A549 (cell line): ENCODE measurements at regions not wholly inside any gene's neighbourhood (a gene's known extent, or its start where the extent isn't known, plus 50 kb on each side); places are given as distances from the start of the nearest gene placed in this dataset.
A peak's percentile ranks its signal among the peaks of the same experiment; 100 is the strongest.

Experiments
- ATAC-seq, 2 experiments: fragments of 200-7000 bp in 1 of 2; fragments of >200 bp in 1 of 2; cut with Nextera tagmentation in 1 of 2; cut with Tn5 transposase in 1 of 2; 3 replicates each; pipeline versions ENCODE4 v1.8.0 to v1.9.1; 2018 to 2020; ENCODE audit warnings: mild to moderate bottlenecking in 1 of 2, moderate library complexity in 1 of 2
- CTCF ChIA-PET: fragments of 300-600 bp; sonication (Branson Sonifier 250); formaldehyde crosslinking; extraction: SDS; loops from one replicate; lab custom pipeline; 2021; ENCODE audit warnings: antibody characterized with exemption, inconsistent platforms; lab: Yijun Ruan, JAX
- POLR2A ChIA-PET: fragments of 350-600 bp; formaldehyde crosslinking; extraction: SDS; loops from one replicate; lab custom pipeline; 2021; ENCODE audit warnings: antibody characterized with exemption, inconsistent platforms; lab: Yijun Ruan, JAX
- DNase-seq, 2 experiments: peaks; one replicate each; pipeline versions ENCODE4 v3.0.0 to v3.0.0-alpha.2; 2011 to 2016; ENCODE audit warnings: low read depth in 1 of 2, low spot score in 1 of 2
- FAIRE-seq: peaks from 2 replicates; lab custom pipeline; 2011; peaks lifted over from hg19 to GRCh38; lab: Jason Lieb, UNC
- H3K27ac ChIP-seq, 2 experiments: fragments of >200 bp; sonication (Bioruptor Twin); formaldehyde crosslinking; 3 replicates each; pipeline ENCODE4 v1.5.1; 2016 to 2017
- H3K4me1 ChIP-seq: fragments of >200 bp; sonication (Bioruptor Twin); formaldehyde crosslinking; 3 replicates; pipeline ENCODE4 v1.6.1; 2016
- H3K4me2 ChIP-seq: fragments of >200 bp; sonication (Bioruptor Twin); formaldehyde crosslinking; 3 replicates; pipeline ENCODE4 v1.6.1; 2016
- H3K4me3 ChIP-seq: fragments of >200 bp; sonication (Bioruptor Twin); formaldehyde crosslinking; 3 replicates; pipeline ENCODE4 v1.5.1; 2016
- H3K9me3 ChIP-seq: fragments of >200 bp; sonication (Bioruptor Twin); formaldehyde crosslinking; 3 replicates; pipeline ENCODE4 v1.6.1; 2016
- ATOH8 ChIP-seq: fragments of 250-450 bp; sonication (Bioruptor Pico); IDR thresholded peaks from 2 replicates; pipeline ENCODE4 v1.5.0; 2020; ENCODE audit warnings: low read depth, mild to moderate bottlenecking, moderate library complexity
- CBX2 ChIP-seq: fragments of 200-600 bp; sonication (generic); IDR thresholded peaks from 2 replicates; pipeline ENCODE4 v1.6.1; 2016; ENCODE audit warnings: low read depth, mild to moderate bottlenecking, borderline replicate concordance
- CBX8 ChIP-seq: fragments of 200-600 bp; sonication (generic); IDR thresholded peaks from 2 replicates; pipeline ENCODE4 v1.6.1; 2016
- CHD2 ChIP-seq: fragments of 150-350 bp; IDR thresholded peaks from 2 replicates; pipeline ENCODE4 v1.6.1; 2014; ENCODE audit warnings: low read length; ENCODE audit not compliant: partially characterized antibody
- CHD4 ChIP-seq: fragments of 200-600 bp; sonication (generic); IDR thresholded peaks from 2 replicates; pipeline ENCODE4 v1.6.1; 2016; ENCODE audit warnings: antibody characterized with exemption, mild to moderate bottlenecking, borderline replicate concordance
- EHMT2 ChIP-seq: fragments of 200-600 bp; sonication (generic); IDR thresholded peaks from 2 replicates; pipeline ENCODE4 v1.6.1; 2016; ENCODE audit warnings: antibody characterized with exemption, low read depth, mild to moderate bottlenecking, moderate library complexity
- ESRRA ChIP-seq: fragments of 150-350 bp; IDR thresholded peaks from 2 replicates; pipeline ENCODE4 v1.6.1; 2014; ENCODE audit warnings: mild to moderate bottlenecking, low read length, borderline replicate concordance
- FOSL2 ChIP-seq, 2 experiments: fragments of 450-650 bp in 1 of 2; fragments of >200 bp in 1 of 2; sonication (Bioruptor Twin) in 1 of 2; formaldehyde crosslinking; IDR thresholded peaks; 2 replicates each; pipeline versions ENCODE4 v1.5.0 to v1.6.1; 2016 to 2020; ENCODE audit warnings: mild to moderate bottlenecking in 1 of 2, moderate library complexity in 1 of 2
- FOXS1 ChIP-seq: fragments of 250-450 bp; sonication (Bioruptor Pico); IDR thresholded peaks from 2 replicates; pipeline ENCODE4 v1.5.0; 2020; ENCODE audit warnings: mild to moderate bottlenecking, moderate library complexity
- HDAC2 ChIP-seq: fragments of 200-600 bp; sonication (generic); IDR thresholded peaks from 2 replicates; pipeline ENCODE4 v1.6.1; 2016
- JUN ChIP-seq, 2 experiments: fragments of >200 bp; sonication (Bioruptor Twin); formaldehyde crosslinking; IDR thresholded peaks; 2 replicates in 1 of 2; 3 replicates in 1 of 2; pipeline ENCODE4 v1.6.1; 2016 to 2017
- JUNB ChIP-seq: fragments of >200 bp; sonication (Bioruptor Twin); formaldehyde crosslinking; IDR thresholded peaks from 2 replicates; pipeline ENCODE4 v1.6.1; 2016
- MAFK ChIP-seq: fragments of 450-650 bp; IDR thresholded peaks from 2 replicates; pipeline ENCODE4 v1.6.1; 2014; ENCODE audit not compliant: partially characterized antibody
- NPAS2 ChIP-seq: fragments of 250-450 bp; sonication (Bioruptor Pico); IDR thresholded peaks from 2 replicates; pipeline ENCODE4 v1.8.0; 2022; ENCODE audit warnings: mild to moderate bottlenecking, moderate library complexity, borderline replicate concordance
- PHF8 ChIP-seq: fragments of 200-600 bp; sonication (generic); IDR thresholded peaks from 2 replicates; pipeline ENCODE4 v1.6.1; 2016; ENCODE audit warnings: low read depth, mild to moderate bottlenecking, antibody characterized with exemption, moderate library complexity, borderline replicate concordance
- POLR2A ChIP-seq: IDR thresholded peaks from 2 replicates; pipeline ENCODE4 v1.6.1; 2012; ENCODE audit warnings: mild to moderate bottlenecking, low read length
- RAD21 ChIP-seq, 2 experiments: fragments of >200 bp in 1 of 2; sonication (Bioruptor Twin) in 1 of 2; formaldehyde crosslinking in 1 of 2; IDR thresholded peaks in 1 of 2; conservative IDR thresholded peaks in 1 of 2; 2 replicates in 1 of 2; 3 replicates in 1 of 2; pipeline ENCODE4 v1.6.1; 2012 to 2018; ENCODE audit warnings: inconsistent platforms in 1 of 2
- RCOR1 ChIP-seq: fragments of 150-350 bp; IDR thresholded peaks from 2 replicates; pipeline ENCODE4 v1.6.1; 2014; ENCODE audit warnings: antibody characterized with exemption, low read length, low read depth
- REST ChIP-seq: fragments of 200-600 bp; sonication (generic); IDR thresholded peaks from 2 replicates; pipeline ENCODE4 v1.6.1; 2016; ENCODE audit warnings: antibody characterized with exemption, mild to moderate bottlenecking, moderate library complexity
- RFX5 ChIP-seq: fragments of 450-650 bp; IDR thresholded peaks from 2 replicates; pipeline ENCODE4 v1.7.1; 2014; ENCODE audit warnings: antibody characterized with exemption, mild to moderate bottlenecking, moderate library complexity
- RNF2 ChIP-seq: fragments of 200-600 bp; sonication (generic); IDR thresholded peaks from 2 replicates; pipeline ENCODE4 v1.6.1; 2016; ENCODE audit warnings: low read depth, mild to moderate bottlenecking, antibody characterized with exemption, moderate library complexity, borderline replicate concordance
- TFCP2L1 ChIP-seq: fragments of 250-450 bp; sonication (Bioruptor Pico); IDR thresholded peaks from 2 replicates; pipeline ENCODE4 v1.5.0; 2021; ENCODE audit warnings: mild to moderate bottlenecking
- TP53 ChIP-seq: fragments of 250-450 bp; sonication (Bioruptor Pico); IDR thresholded peaks from 2 replicates; pipeline ENCODE4 v1.5.0; 2021; ENCODE audit warnings: mild to moderate bottlenecking, moderate library complexity
- ZC3H11A ChIP-seq: fragments of 450-650 bp; IDR thresholded peaks from 2 replicates; pipeline ENCODE4 v1.6.1; 2014; ENCODE audit warnings: antibody characterized with exemption, mild to moderate bottlenecking
- ZNF302 ChIP-seq: fragments of 250-450 bp; sonication (Bioruptor Pico); IDR thresholded peaks from 2 replicates; pipeline ENCODE4 v1.9.0; 2021; ENCODE audit warnings: inconsistent platforms, mild to moderate bottlenecking, moderate library complexity
- ZSCAN20 ChIP-seq: fragments of 250-450 bp; sonication (Bioruptor Pico); IDR thresholded peaks from 2 replicates; pipeline ENCODE4 v1.8.0; 2022; ENCODE audit warnings: mild to moderate bottlenecking, moderate library complexity
- WGBS: methylation state at CpG from one replicate; pipeline ENCODE4 v1.1.6; 2017; ENCODE audit errors: missing lambda C conversion rate; 5-methylcytosine and 5-hydroxymethylcytosine counted together
- TF ChIP-seq, protein P1 (sequence below): fragments of 450-650 bp; IDR thresholded peaks from 2 replicates; pipeline ENCODE4 v1.6.1; 2014; ENCODE audit warnings: antibody characterized with exemption
- TF ChIP-seq, protein P2 (sequence below): fragments of >200 bp; sonication (Bioruptor Twin); formaldehyde crosslinking; IDR thresholded peaks from 3 replicates; pipeline ENCODE4 v1.6.1; 2016

DNA sequence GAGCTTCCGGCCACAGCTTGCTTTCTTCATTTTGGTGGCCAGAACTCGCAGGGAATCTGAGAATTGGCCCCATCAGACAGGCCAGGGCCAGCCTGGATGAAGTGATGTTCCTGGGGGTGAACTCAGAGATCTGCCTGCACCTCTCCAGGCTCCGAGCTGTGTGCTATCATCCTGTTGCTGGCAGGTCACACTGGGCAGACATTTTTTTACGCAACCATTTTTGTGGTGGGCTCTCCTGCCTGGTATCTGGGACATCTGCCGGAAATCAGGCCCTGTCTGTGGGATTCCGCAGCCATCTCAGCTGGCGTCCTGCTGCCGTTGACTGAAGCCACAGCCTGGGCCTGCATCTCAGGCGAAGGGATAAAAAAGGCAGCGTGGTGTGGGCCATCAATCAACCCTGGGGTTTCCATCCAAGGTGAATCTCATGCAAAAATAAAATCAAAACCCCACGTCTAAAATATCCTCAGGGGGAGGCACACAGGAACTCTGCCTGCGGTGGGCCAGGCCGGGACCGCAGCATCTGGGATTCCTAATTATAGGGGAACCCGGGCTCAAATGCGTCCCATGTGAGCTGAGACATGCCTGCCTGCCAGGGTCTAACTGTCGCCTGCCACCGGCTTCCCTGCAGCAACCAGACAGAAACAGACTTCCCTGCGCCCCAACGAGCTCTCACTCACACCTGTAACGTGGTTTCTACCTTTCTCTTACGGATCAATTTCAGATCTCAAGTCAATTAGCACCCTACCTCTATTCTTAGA lies 174.3 kb downstream of the SYK start:
- FAIRE-seq, result no peak
- no peak overlapping the region for H3K27ac ChIP-seq
- no peak for DNase-seq
- no peak for TF ChIP-seq RNF2
- no peak for TF ChIP-seq JUNB
- TF ChIP-seq POLR2A, result no peak
- no peak for TF ChIP-seq ATOH8 (CRISPR knock-in tag)
- TF ChIP-seq HDAC2, result no peak
- no peak for TF ChIP-seq CBX8
- no peak for TF ChIP-seq NPAS2 (CRISPR knock-in tag)
- no peak for TF ChIP-seq TP53 (CRISPR knock-in tag)
- no peak for TF ChIP-seq RCOR1
- no peak for TF ChIP-seq CBX2
- no peak for TF ChIP-seq ESRRA
- TF ChIP-seq ZSCAN20 (CRISPR knock-in tag), result no peak
- TF ChIP-seq FOXS1, result no peak
- no peak for TF ChIP-seq JUN (IDR thresholded peaks at IDR 0.05)
- no peak for TF ChIP-seq CHD4
- no peak for TF ChIP-seq ZC3H11A
- no peak for TF ChIP-seq REST
- no peak for TF ChIP-seq CHD2
- TF ChIP-seq, protein P1, sequence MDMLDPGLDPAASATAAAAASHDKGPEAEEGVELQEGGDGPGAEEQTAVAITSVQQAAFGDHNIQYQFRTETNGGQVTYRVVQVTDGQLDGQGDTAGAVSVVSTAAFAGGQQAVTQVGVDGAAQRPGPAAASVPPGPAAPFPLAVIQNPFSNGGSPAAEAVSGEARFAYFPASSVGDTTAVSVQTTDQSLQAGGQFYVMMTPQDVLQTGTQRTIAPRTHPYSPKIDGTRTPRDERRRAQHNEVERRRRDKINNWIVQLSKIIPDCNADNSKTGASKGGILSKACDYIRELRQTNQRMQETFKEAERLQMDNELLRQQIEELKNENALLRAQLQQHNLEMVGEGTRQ, result no peak
- TF ChIP-seq TFCP2L1 (CRISPR knock-in tag), result no peak
- TF ChIP-seq, all 56 proteins: peak for 0
- CTCF ChIA-PET, result no interaction called here
- WGBS, result 77% methylated on average over 17 of the region's 22 CpGs
- Histone ChIP-seq H3K4me3 (no peak overlapping the region), H3K4me1 (no peaks in the 10 kb centered on the region), H3K4me2 (no peak overlapping the region), H3K9me3 (no peaks in the 10 kb centered on the region)
- ATAC-seq, result no peak
- POLR2A ChIA-PET, result no interaction called here

DNA sequence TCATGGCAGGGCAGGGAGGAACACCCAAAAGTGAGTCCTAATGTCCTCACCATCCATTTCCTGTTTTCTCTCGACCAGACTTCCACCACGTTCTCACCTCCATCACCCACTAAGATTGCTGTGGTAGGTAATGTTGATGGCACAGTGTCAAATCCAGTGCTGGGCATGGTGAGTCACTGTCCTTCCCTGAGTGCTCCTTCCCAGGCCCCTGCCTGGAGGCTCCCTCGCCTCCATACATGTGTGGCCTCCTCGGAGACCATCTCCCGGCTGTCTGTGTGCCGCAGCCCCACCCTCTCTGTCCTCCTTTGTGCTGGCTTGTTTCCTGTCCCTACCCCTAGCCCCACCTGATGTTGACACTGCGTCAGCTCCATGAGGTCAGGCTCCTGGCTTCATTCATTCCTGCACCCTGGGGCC lies 177.5 kb downstream of the SYK start:
- WGBS, result 58% methylated on average over 7 of the region's 7 CpGs
- no peaks in the 10 kb centered on the region for H3K9me3 ChIP-seq
- FAIRE-seq, result no peak
- ChIA-PET CTCF (interaction anchor here (0.6 kb wide), 1 partner anchor 623 kb away, joined by 3 read pairs; no protein-coding TSS in a partner anchor), POLR2A (no interaction called here)
- DNase-seq, result no peak
- no peak overlapping the region for H3K4me2 ChIP-seq
- peak in 1 of 2 experiments; percentile 24; a peak in 1 of 6 replicates for ATAC-seq
- TF ChIP-seq EHMT2 (no peak), CHD4 (no peak), FOSL2 (IDR thresholded peaks at IDR 0.05) (no peak), FOSL2 (CRISPR knock-in tag; IDR thresholded peaks at IDR 0.05) (no peak), RCOR1 (no peak), RAD21 (conservative IDR thresholded peaks at IDR 0.05 in 1 of 2, IDR thresholded peaks at IDR 0.05 in 1 of 2) (no peak), PHF8 (no peak), MAFK (no peak), RFX5 (no peak), ZNF302 (CRISPR knock-in tag) (no peak)
- TF ChIP-seq, protein P2, sequence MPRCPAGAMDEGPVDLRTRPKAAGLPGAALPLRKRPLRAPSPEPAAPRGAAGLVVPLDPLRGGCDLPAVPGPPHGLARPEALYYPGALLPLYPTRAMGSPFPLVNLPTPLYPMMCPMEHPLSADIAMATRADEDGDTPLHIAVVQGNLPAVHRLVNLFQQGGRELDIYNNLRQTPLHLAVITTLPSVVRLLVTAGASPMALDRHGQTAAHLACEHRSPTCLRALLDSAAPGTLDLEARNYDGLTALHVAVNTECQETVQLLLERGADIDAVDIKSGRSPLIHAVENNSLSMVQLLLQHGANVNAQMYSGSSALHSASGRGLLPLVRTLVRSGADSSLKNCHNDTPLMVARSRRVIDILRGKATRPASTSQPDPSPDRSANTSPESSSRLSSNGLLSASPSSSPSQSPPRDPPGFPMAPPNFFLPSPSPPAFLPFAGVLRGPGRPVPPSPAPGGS, result no peak
- no peaks in the 10 kb centered on the region for H3K4me1 ChIP-seq
- H3K27ac ChIP-seq, result no peak overlapping the region
- no peak overlapping the region for H3K4me3 ChIP-seq
